Activated CD4-positive, alpha-beta memory T cell treated with anti-CD3 and anti-CD28 coated beads, Interleukin-2, amount 10 ng/mL, durations not matched to agents 7 days and 5 days (primary cell): ENCODE measurements at regions not wholly inside any gene's neighbourhood (a gene's known extent, or its start where the extent isn't known, plus 50 kb on each side); places are given as distances from the start of the nearest gene placed in this dataset.

ENCODE experiments used
- CTCF ChIA-PET: fragments of 350-600 bp; sonication (Branson Sonifier 250); formaldehyde crosslinking; loops from one replicate; lab custom pipeline; 2021; ENCODE audit warnings: antibody characterized with exemption, inconsistent platforms; lab: Charles Lee
- POLR2A ChIA-PET: fragments of 350-600 bp; sonication (Branson Sonifier 250); formaldehyde crosslinking; loops from one replicate; lab custom pipeline; 2021; ENCODE audit warnings: antibody characterized with exemption; lab: Charles Lee
- DNase-seq: peaks from one replicate; pipeline ENCODE4 v3.0.0-alpha.2; 2020
- H3K27ac Mint-ChIP-seq: one replicate; pipeline ENCODE4 v1.8.0; 2021; ENCODE audit warnings: mild to moderate bottlenecking, mixed read lengths
- H3K27me3 Mint-ChIP-seq: one replicate; pipeline ENCODE4 v1.8.0; 2021; ENCODE audit warnings: mixed read lengths
- H3K36me3 Mint-ChIP-seq: one replicate; pipeline ENCODE4 v1.8.0; 2021; ENCODE audit warnings: low read depth, mixed read lengths
- H3K4me1 Mint-ChIP-seq: one replicate; pipeline ENCODE4 v1.8.0; 2021; ENCODE audit warnings: mixed read lengths
- H3K4me3 Mint-ChIP-seq: one replicate; pipeline ENCODE4 v1.8.0; 2021; ENCODE audit warnings: mild to moderate bottlenecking, mixed read lengths
- H3K9me3 Mint-ChIP-seq: one replicate; pipeline ENCODE4 v1.8.0; 2021; ENCODE audit warnings: mixed read lengths

DNA sequence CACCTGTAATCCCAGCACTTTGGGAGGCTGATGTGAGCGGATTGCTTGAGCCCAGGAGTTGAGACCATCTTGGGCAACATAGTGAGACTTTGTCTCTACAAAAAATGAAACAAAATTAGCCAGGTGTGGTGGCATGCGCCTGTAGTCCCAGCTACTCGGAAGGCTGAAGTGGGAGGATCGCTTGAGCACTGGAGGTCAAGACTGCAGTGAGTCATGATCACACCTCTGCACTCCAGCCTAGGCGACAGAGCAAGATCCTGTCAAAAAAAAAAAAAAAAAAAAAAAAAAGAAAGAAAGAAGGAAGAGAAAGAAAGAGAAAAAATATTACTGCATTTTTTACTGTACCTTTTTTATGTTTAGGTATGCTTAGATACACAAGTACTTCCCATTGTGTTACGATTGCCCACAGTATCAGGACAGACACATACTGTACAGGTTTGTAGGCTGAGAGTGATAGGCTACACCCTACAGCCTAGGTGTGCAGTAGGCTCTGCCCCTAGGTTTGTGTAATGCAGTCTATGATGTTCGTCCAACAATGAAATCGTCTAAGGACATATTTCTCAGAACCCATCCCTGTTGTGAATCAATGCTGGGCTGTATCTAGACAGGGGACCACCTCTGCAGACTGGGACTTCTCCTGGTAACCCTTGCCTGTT lies 160.4 kb upstream of the PWP1 start:
- DNase-seq: no peak
- ChIA-PET CTCF (interaction anchor here (1.2 kb wide), 1 partner anchor 82 kb away, joined by 3 read pairs; no protein-coding TSS in a partner anchor), POLR2A (no interaction called here)
- Mint-ChIP-seq H3K36me3 (peaks cover 8% of the 10 kb centered on the region), H3K9me3 (peaks cover 6% of the 10 kb centered on the region), H3K27me3 (no peaks in the 10 kb centered on the region), H3K4me3 (no peak overlapping the region), H3K4me1 (no peaks in the 10 kb centered on the region), H3K27ac (no peak overlapping the region)

GRCh38 chr12:107525719-107526554 lies 159.7 kb upstream of the PWP1 start:
- H3K9me3 Mint-ChIP-seq: peaks cover 4% of the 10 kb centered on the region
- ChIA-PET CTCF (no interaction called here), POLR2A (no interaction called here)

DNA sequence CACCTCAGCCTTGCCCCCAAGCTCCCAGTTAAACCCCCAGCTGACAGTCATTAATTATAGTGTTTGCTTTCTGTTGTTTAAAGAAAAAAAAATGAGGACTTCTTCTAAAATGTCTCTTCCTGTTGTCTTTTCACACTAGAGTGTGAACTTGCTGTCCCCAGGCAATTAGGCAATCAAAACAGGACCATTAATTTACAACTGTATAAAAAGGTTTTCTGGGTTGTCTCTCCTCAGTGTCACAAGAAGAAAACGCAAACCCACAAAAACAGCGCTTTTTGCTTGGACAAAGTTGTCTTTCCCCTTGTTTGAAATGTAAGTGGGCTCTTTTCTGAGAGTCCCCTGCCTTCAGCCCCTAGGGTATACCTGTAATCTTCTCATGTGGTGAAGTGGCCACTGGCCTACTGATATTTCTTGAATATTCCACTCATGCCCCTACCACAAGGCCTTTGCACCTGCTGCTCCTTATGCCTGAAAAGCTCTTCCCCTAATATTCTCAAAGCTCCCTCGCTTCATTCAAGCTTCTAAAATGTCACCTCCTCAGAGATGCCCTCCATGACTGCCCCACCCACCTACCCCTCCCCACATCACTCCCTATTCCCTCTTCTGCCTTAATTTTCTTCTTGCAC lies 158.9 kb upstream of the PWP1 start:
- H3K36me3 Mint-ChIP-seq: peaks cover 5% of the 10 kb centered on the region
- H3K27ac Mint-ChIP-seq: no peak overlapping the region
- H3K9me3 Mint-ChIP-seq: peaks cover 2% of the 10 kb centered on the region
- no peaks in the 10 kb centered on the region for H3K27me3 Mint-ChIP-seq
- ChIA-PET POLR2A (no interaction called here), CTCF (no interaction called here)
- no peak overlapping the region for H3K4me3 Mint-ChIP-seq
- no peaks in the 10 kb centered on the region for H3K4me1 Mint-ChIP-seq
- no peak for DNase-seq

More at GRCh38 chr12:107525719-107526554, 159.7 kb upstream of the PWP1 start:
- Mint-ChIP-seq H3K4me1 (no peaks in the 10 kb centered on the region), H3K27me3 (no peaks in the 10 kb centered on the region), H3K4me3 (no peak overlapping the region), H3K36me3 (peaks cover 6% of the 10 kb centered on the region), H3K27ac (no peak overlapping the region)
- no peak for DNase-seq

- DNase-seq: no peak
- H3K36me3 Mint-ChIP-seq: no peaks in the 10 kb centered on the region
- no peaks in the 10 kb centered on the region for H3K9me3 Mint-ChIP-seq
- ChIA-PET CTCF (no interaction called here), POLR2A (no interaction called here)
- H3K27ac Mint-ChIP-seq: no peak overlapping the region
- H3K4me3 Mint-ChIP-seq: no peak overlapping the region
- no peaks in the 10 kb centered on the region for H3K27me3 Mint-ChIP-seq
- H3K4me1 Mint-ChIP-seq: peaks cover 2% of the 10 kb centered on the region
Observed at GRCh38 chr12:107528731-107529365, 156.8 kb upstream of the PWP1 start.

DNA sequence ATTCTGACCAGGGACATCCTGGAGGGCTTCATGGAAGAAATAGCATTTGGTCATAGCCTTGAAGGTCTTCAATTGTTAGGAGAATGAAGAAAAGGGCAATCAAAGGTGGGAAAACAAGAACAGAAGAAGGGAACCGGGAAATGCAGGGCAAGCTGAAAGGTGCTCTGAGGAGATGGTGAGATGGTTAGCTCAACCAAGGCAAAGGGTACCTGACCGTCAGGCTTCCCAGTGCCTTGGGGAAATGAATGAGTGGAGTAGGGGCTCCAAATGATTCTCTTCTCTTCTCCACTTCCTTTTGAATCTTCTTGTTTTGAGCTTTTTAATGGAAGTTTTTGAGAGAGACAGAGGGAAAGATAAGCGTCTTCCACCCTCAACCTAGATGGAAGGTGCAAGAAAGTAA lies 155.6 kb upstream of the PWP1 start:
- H3K4me3 Mint-ChIP-seq: no peak overlapping the region
- no peak overlapping the region for H3K27ac Mint-ChIP-seq
- DNase-seq: no peak
- CTCF ChIA-PET: no interaction called here
- H3K4me1 Mint-ChIP-seq: peaks cover 2% of the 10 kb centered on the region
- no peaks in the 10 kb centered on the region for H3K36me3 Mint-ChIP-seq
- no peaks in the 10 kb centered on the region for H3K27me3 Mint-ChIP-seq
- H3K9me3 Mint-ChIP-seq: no peaks in the 10 kb centered on the region
- POLR2A ChIA-PET: no interaction called here

DNA sequence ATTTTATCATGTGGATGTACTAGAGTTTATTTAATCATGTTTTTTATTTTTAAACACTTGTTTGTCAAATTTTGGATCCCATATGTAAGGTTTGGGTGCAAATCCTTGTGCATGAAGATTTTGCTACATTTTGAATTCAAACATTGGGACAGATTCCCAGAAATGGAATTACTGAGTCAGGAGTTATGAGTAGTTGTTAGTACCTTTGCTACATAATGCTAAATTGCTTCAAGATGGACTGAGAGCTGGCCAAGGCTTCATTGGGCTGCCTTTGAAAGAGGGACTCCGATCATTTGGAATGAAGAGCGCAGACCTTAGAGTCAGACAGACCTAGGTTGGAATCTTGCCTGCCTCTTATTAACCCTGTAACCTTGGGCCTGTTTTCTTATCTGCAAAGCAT lies 154.9 kb upstream of the PWP1 start:
- H3K27me3 Mint-ChIP-seq: no peaks in the 10 kb centered on the region
- no peaks in the 10 kb centered on the region for H3K9me3 Mint-ChIP-seq
- no peak for DNase-seq
- no peak overlapping the region for H3K27ac Mint-ChIP-seq
- H3K4me1 Mint-ChIP-seq: peaks cover 2% of the 10 kb centered on the region
- CTCF ChIA-PET: no interaction called here
- POLR2A ChIA-PET: no interaction called here
- H3K4me3 Mint-ChIP-seq: no peak overlapping the region
- no peaks in the 10 kb centered on the region for H3K36me3 Mint-ChIP-seq

DNA sequence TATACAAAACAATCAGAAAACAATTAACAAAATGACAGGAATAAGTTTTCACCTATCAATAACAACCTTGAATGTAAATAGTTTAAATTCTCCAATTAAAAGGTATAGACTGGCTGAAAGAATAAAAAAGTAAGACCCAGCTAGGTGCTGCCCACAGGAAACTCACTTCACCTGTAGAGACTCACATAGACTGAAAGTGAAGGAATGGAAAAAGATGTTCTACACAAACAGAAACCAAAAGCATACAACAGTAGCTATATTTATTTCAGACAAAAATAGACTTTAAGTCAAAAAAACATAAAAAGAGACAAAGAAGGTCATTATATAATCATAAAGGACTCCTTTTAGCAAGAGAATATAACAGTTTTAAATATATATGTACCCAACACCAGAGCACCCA lies 152.4 kb upstream of the PWP1 start:
- Mint-ChIP-seq H3K4me3 (no peak overlapping the region), H3K27ac (no peak overlapping the region), H3K4me1 (peaks cover 2% of the 10 kb centered on the region), H3K36me3 (no peaks in the 10 kb centered on the region), H3K27me3 (no peaks in the 10 kb centered on the region), H3K9me3 (no peaks in the 10 kb centered on the region)
- no peak for DNase-seq
- CTCF ChIA-PET: no interaction called here
- POLR2A ChIA-PET: no interaction called here

- peaks cover 5% of the 10 kb centered on the region for H3K4me1 Mint-ChIP-seq
- no peaks in the 10 kb centered on the region for H3K36me3 Mint-ChIP-seq
- no peaks in the 10 kb centered on the region for H3K27me3 Mint-ChIP-seq
- no peak for DNase-seq
- CTCF ChIA-PET: no interaction called here
- POLR2A ChIA-PET: no interaction called here
- H3K4me3 Mint-ChIP-seq: no peak overlapping the region
- no peak overlapping the region for H3K27ac Mint-ChIP-seq
- no peaks in the 10 kb centered on the region for H3K9me3 Mint-ChIP-seq
Observed at GRCh38 chr12:107536613-107537012, 149.0 kb upstream of the PWP1 start.

GRCh38 chr12:107537464-107538119 lies 148.0 kb upstream of the PWP1 start:
- Mint-ChIP-seq H3K4me1 (peaks cover 5% of the 10 kb centered on the region), H3K36me3 (no peaks in the 10 kb centered on the region), H3K9me3 (no peaks in the 10 kb centered on the region), H3K27me3 (no peaks in the 10 kb centered on the region), H3K27ac (no peak overlapping the region), H3K4me3 (no peak overlapping the region)
- DNase-seq: no peak
- POLR2A ChIA-PET: no interaction called here
- CTCF ChIA-PET: no interaction called here

DNA sequence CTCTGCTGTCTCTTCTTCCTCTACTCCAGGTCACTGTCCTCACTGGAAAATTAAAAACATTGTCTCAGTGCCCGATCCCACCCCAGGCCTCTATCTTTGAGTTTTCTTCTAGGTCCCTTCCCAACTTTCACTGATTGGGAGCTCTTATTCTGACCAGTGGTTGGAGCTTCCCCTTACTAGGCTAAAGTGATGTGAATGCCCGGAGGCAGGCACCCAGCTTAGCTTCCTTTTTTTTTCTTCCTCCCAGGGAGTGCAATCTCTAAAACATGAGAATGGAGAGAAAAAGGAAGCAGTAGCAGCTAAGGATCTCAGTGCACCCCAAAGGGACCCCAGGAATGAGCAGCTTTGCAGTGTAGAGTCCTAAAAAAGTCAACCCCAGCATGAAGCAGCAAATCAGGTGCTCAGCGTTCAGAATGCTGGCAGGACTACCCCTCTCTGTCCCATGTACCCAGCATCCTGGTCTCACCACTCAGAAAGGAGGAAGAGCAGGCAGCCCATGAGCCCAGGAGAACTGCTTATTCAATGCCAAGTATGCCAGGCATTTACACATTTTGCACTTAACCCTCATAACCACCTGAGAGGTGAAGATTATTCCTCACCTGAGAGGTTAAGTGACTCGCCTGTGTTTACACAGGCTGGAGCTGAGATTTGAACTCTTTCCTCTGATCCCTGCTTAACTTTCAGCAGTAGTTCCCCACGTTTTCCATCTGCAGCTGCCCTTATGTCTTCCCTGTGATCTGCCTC lies 146.2 kb upstream of the PWP1 start:
- H3K27ac Mint-ChIP-seq: no peak overlapping the region
- H3K36me3 Mint-ChIP-seq: no peaks in the 10 kb centered on the region
- CTCF ChIA-PET: no interaction called here
- peaks cover 3% of the 10 kb centered on the region for H3K4me1 Mint-ChIP-seq
- no peaks in the 10 kb centered on the region for H3K27me3 Mint-ChIP-seq
- POLR2A ChIA-PET: no interaction called here
- H3K4me3 Mint-ChIP-seq: no peak overlapping the region
- no peaks in the 10 kb centered on the region for H3K9me3 Mint-ChIP-seq
- no peak for DNase-seq

- Mint-ChIP-seq H3K27ac (no peak overlapping the region), H3K4me1 (peaks cover 3% of the 10 kb centered on the region), H3K4me3 (no peak overlapping the region), H3K36me3 (peaks cover under 1% of the 10 kb centered on the region), H3K27me3 (no peaks in the 10 kb centered on the region), H3K9me3 (no peaks in the 10 kb centered on the region)
- no peak for DNase-seq
- POLR2A ChIA-PET: no interaction called here
- CTCF ChIA-PET: interaction anchor here (0.7 kb wide), 1 partner anchor 8 kb away, joined by 3 read pairs; no protein-coding TSS in a partner anchor
Observed at GRCh38 chr12:107541001-107541705, 144.4 kb upstream of the PWP1 start.

DNA sequence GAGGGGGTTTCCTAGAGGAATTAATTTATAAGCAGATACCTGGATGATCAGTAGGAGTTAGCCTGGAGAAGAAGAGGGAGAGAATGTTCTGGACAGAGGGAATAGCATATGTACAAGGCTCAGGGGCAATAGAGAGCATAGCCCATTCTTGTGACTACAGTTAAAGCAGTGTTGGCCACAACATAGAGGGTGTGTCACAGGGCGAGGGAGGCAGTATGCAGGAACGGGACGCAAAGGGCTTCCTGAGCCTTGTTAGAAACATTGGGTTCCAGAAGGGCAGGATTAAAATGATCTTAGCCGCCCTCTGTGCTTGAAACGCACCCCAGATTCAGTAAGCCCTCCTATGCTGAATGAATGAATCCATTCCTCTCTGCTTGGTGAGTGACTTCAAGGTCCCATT lies 142.2 kb upstream of the PWP1 start:
- ChIA-PET POLR2A (no interaction called here), CTCF (no interaction called here)
- Mint-ChIP-seq H3K27me3 (no peaks in the 10 kb centered on the region), H3K4me1 (peaks cover 3% of the 10 kb centered on the region), H3K4me3 (no peak overlapping the region), H3K9me3 (no peaks in the 10 kb centered on the region), H3K36me3 (peaks cover 3% of the 10 kb centered on the region), H3K27ac (no peak overlapping the region)
- DNase-seq: no peak
